A673 (cell line): ENCODE measurements at regions not wholly inside any gene's neighbourhood (a gene's known extent, or its start where the extent isn't known, plus 50 kb on each side); places are given as distances from the start of the nearest gene placed in this dataset.

Experiments
- BruUV-seq: library from RNA; stranded (reverse); fragments of 400-500 nt; replicated peaks from 2 replicates; lab custom pipeline; 2021; lab: Mats Ljungman, UMichigan
- CTCF ChIA-PET: fragments of 300-600 bp; sonication (Branson Sonifier 250); formaldehyde crosslinking; loops from one replicate; lab custom pipeline; 2022; ENCODE audit warnings: antibody characterized with exemption; lab: Charles Lee
- POLR2A ChIA-PET: fragments of 300-600 bp; sonication (Branson Sonifier 250); formaldehyde crosslinking; loops from one replicate; lab custom pipeline; 2022; ENCODE audit warnings: antibody characterized with exemption; ENCODE audit not compliant: low non-redundant PET; lab: Charles Lee
- DNase-seq: peaks from one replicate; pipeline ENCODE4 v3.0.0-alpha.2; 2015; ENCODE audit warnings: low spot score
- H3K27ac ChIP-seq: fragments of 200-600 bp; sonication (generic); 2 replicates; pipeline ENCODE4 v1.5.1; 2016; ENCODE audit warnings: mixed run types, low read depth, mild to moderate bottlenecking, mixed read lengths, antibody characterized with exemption, low read length; ENCODE audit not compliant: poor library complexity, severe bottlenecking
- H3K27me3 ChIP-seq: fragments of 200-600 bp; sonication (generic); replicated peaks from 2 replicates; pipeline ENCODE4 v1.6.1; 2017; ENCODE audit warnings: mixed run types, low read depth, mild to moderate bottlenecking, mixed read lengths, antibody characterized with exemption, low read length; ENCODE audit not compliant: insufficient read depth, poor library complexity
- H3K36me3 ChIP-seq: fragments of 200-600 bp; sonication (generic); 2 replicates; pipeline ENCODE4 v1.6.1; 2016; ENCODE audit warnings: mixed run types, mild to moderate bottlenecking, mixed read lengths, antibody characterized with exemption, low read length; ENCODE audit not compliant: insufficient read depth, poor library complexity, severe bottlenecking
- H3K4me1 ChIP-seq: fragments of 200-600 bp; sonication (generic); 2 replicates; pipeline ENCODE4 v1.6.1; 2017; ENCODE audit warnings: mixed run types, mild to moderate bottlenecking, mixed read lengths, antibody characterized with exemption, low read length; ENCODE audit not compliant: insufficient read depth, poor library complexity, severe bottlenecking
- H3K4me3 ChIP-seq: fragments of 200-600 bp; sonication (generic); 2 replicates; pipeline ENCODE4 v1.5.1; 2016; ENCODE audit warnings: low read depth, mixed run types, mild to moderate bottlenecking, mixed read lengths, low read length; ENCODE audit not compliant: poor library complexity, severe bottlenecking
- H3K9me3 ChIP-seq: fragments of 200-600 bp; sonication (generic); 2 replicates; pipeline ENCODE4 v1.6.1; 2016; ENCODE audit warnings: mixed run types, low read depth, mild to moderate bottlenecking, mixed read lengths, antibody characterized with exemption, low read length; ENCODE audit not compliant: poor library complexity, severe bottlenecking
- CTCF ChIP-seq: fragments of 300-800, 200-600 bp; sonication (generic); conservative IDR thresholded peaks from 2 replicates; pipeline ENCODE4 v1.5.1; 2017; ENCODE audit warnings: low read depth, mild to moderate bottlenecking, antibody characterized with exemption, low read length, moderate library complexity, mixed read lengths
- EZH2 ChIP-seq: fragments of 200-600 bp; sonication (generic); IDR thresholded peaks from 2 replicates; pipeline ENCODE4 v1.6.1; 2017; ENCODE audit warnings: borderline replicate concordance, low read depth, mild to moderate bottlenecking, mixed read lengths, antibody characterized with exemption, low read length; ENCODE audit not compliant: poor library complexity, severe bottlenecking
- intact Hi-C: fragments of 100-400 bp; cut with micrococcal nuclease; formaldehyde crosslinking; loops from one replicate; pipeline ENCODE4 v1.10.0; 2022; ENCODE audit not compliant: unreplicated experiment

GRCh38 chr16:63578791-63579190, 1542.6 kb upstream of the CDH8 start:
- Histone ChIP-seq H3K9me3 (no peaks in the 10 kb centered on the region), H3K27me3 (no peaks in the 10 kb centered on the region), H3K36me3 (no peaks in the 10 kb centered on the region), H3K4me1 (no peaks in the 10 kb centered on the region), H3K27ac (no peak overlapping the region), H3K4me3 (no peak overlapping the region)
- no peak for DNase-seq
- intact Hi-C loops: no loop called here
- BruUV-seq: no TSS peak
- CTCF ChIA-PET: no interaction called here
- POLR2A ChIA-PET: no interaction called here
- no peak for TF ChIP-seq EZH2
- TF ChIP-seq CTCF: no peak

DNA sequence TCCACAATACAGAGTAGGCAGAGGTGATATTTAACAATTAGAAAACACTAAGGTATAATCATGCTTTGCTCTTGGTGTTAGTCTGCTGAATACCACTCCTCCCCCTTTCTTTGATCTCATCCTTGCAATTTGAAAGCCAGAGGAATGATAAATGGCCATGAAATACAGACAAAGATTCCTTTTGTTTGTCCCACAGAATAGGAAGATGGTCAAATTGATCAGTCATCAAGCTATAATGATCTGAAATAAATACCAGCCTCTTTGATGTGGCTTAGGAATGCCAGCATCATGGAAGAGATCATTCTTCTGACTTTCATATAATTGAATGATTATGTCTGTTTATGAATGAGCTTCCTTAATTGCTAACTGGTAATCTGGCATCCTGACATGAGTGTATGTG, 1541.7 kb upstream of the CDH8 start:
- intact Hi-C loops: no loop called here
- H3K27me3 ChIP-seq: no peaks in the 10 kb centered on the region
- H3K27ac ChIP-seq: no peak overlapping the region
- H3K4me1 ChIP-seq: no peaks in the 10 kb centered on the region
- DNase-seq: no peak
- ChIA-PET CTCF (no interaction called here), POLR2A (no interaction called here)
- H3K36me3 ChIP-seq: no peaks in the 10 kb centered on the region
- no peak overlapping the region for H3K4me3 ChIP-seq
- H3K9me3 ChIP-seq: no peaks in the 10 kb centered on the region
- TF ChIP-seq EZH2 (no peak), CTCF (no peak)
- BruUV-seq: no TSS peak

GRCh38 chr16:63575041-63575440, 1538.8 kb upstream of the CDH8 start:
- BruUV-seq: no TSS peak
- Histone ChIP-seq H3K9me3 (no peaks in the 10 kb centered on the region), H3K27ac (no peak overlapping the region), H3K4me1 (no peaks in the 10 kb centered on the region), H3K4me3 (no peak overlapping the region), H3K27me3 (no peaks in the 10 kb centered on the region), H3K36me3 (no peaks in the 10 kb centered on the region)
- TF ChIP-seq CTCF (no peak), EZH2 (no peak)
- ChIA-PET CTCF (no interaction called here), POLR2A (no interaction called here)
- intact Hi-C loops: no loop called here
- DNase-seq: no peak
